ENCODE measurements at regions not wholly inside any gene's neighbourhood (a gene's known extent, or its start where the extent isn't known, plus 50 kb on each side); places are given as distances from the start of the nearest gene placed in this dataset.

GRCh38 chr10:107942826-107943225 is 778.3 kb upstream of the SORCS1 start:
- no peak for DNase-seq

- no peak for DNase-seq
Measured at GRCh38 chr10:107933076-107933475, 768.6 kb upstream of the SORCS1 start.

GRCh38 chr10:107931808-107932207 is 767.3 kb upstream of the SORCS1 start:
- no peak for DNase-seq

- DNase-seq: no peak
Measured at GRCh38 chr10:107930037-107930436, 765.5 kb upstream of the SORCS1 start.

GRCh38 chr10:107924458-107924857 is 760.0 kb upstream of the SORCS1 start:
- DNase-seq: no peak

- DNase-seq: no peak
Measured at GRCh38 chr10:107919626-107920235, 755.2 kb upstream of the SORCS1 start.

- no peak for DNase-seq
Measured at GRCh38 chr10:107918171-107918570, 753.7 kb upstream of the SORCS1 start.

- DNase-seq: no peak
Measured at GRCh38 chr10:107915215-107915610, 750.7 kb upstream of the SORCS1 start.

GRCh38 chr10:107914450-107915214 is 750.1 kb upstream of the SORCS1 start:
- no peak for DNase-seq

- DNase-seq: no peak
Measured at GRCh38 chr10:107913317-107914294, 749.1 kb upstream of the SORCS1 start.

- DNase-seq: no peak
Measured at GRCh38 chr10:107901076-107901475, 736.6 kb upstream of the SORCS1 start.

- no peak for DNase-seq
Measured at GRCh38 chr10:107900131-107900530, 735.6 kb upstream of the SORCS1 start.

GRCh38 chr10:107899502-107900062 is 735.1 kb upstream of the SORCS1 start:
- DNase-seq: no peak

GRCh38 chr10:107899075-107899474 is 734.6 kb upstream of the SORCS1 start:
- DNase-seq: no peak

GRCh38 chr10:107898392-107898791 is 733.9 kb upstream of the SORCS1 start:
- DNase-seq: no peak

GRCh38 chr10:107894516-107894915 is 730.0 kb upstream of the SORCS1 start:
- DNase-seq: no peak

- DNase-seq: no peak
Measured at GRCh38 chr10:107889105-107889504, 724.6 kb upstream of the SORCS1 start.

- no peak for DNase-seq
Measured at GRCh38 chr10:107880185-107880584, 715.7 kb upstream of the SORCS1 start.

- DNase-seq: no peak
Measured at GRCh38 chr10:107873007-107873406, 708.5 kb upstream of the SORCS1 start.

GRCh38 chr10:107865691-107866090 is 701.2 kb upstream of the SORCS1 start:
- no peak for DNase-seq

- no peak for DNase-seq
Measured at GRCh38 chr10:107859065-107859464, 694.6 kb upstream of the SORCS1 start.

- DNase-seq: no peak
Measured at GRCh38 chr10:107856047-107856315, 691.5 kb upstream of the SORCS1 start.

GRCh38 chr10:107855301-107856046 is 691.0 kb upstream of the SORCS1 start:
- DNase-seq: no peak
